Testis (tissue), 2 donors: ENCODE measurements at regions not wholly inside any gene's neighbourhood (a gene's known extent, or its start where the extent isn't known, plus 50 kb on each side); places are given as distances from the start of the nearest gene placed in this dataset.

ENCODE experiments used
- POLR2A ChIP-seq: fragments of 450-650 bp; IDR thresholded peaks from one replicate; pipeline ENCODE4 v1.6.1; 2017; ENCODE audit warnings: antibody characterized with exemption, mild to moderate bottlenecking, moderate library complexity
- TF ChIP-seq, protein P1 (sequence below), 3 experiments: fragments of 450-650 bp in 2 of 3; fragments of 200-600 bp in 1 of 3; sonication (generic) in 1 of 3; IDR thresholded peaks; one replicate each; pipeline ENCODE4 v1.5.1; 2016 to 2019; ENCODE audit warnings: antibody characterized with exemption in 3 of 3, mild to moderate bottlenecking in 2 of 3, moderate library complexity in 1 of 3

DNA sequence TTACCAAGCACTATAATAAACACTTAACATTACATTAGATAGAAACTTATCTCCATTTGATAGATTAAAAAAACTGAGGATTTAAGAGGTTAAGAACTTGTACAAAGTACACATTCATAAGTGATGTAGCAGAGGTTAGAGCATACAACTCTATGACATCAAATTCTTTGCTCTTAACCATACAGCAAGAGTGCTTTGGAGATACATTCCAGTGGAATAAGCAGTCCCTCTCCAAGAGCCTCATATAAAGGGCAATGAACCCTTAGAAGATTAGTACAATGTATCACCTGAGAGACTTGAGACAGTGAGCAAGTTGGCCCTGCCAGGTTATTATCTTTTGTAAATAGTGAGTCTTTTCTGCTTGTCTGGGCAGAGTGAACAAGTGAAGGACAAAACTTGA is 600.4 kb upstream of the CT83 start:
- TF ChIP-seq, protein P1, sequence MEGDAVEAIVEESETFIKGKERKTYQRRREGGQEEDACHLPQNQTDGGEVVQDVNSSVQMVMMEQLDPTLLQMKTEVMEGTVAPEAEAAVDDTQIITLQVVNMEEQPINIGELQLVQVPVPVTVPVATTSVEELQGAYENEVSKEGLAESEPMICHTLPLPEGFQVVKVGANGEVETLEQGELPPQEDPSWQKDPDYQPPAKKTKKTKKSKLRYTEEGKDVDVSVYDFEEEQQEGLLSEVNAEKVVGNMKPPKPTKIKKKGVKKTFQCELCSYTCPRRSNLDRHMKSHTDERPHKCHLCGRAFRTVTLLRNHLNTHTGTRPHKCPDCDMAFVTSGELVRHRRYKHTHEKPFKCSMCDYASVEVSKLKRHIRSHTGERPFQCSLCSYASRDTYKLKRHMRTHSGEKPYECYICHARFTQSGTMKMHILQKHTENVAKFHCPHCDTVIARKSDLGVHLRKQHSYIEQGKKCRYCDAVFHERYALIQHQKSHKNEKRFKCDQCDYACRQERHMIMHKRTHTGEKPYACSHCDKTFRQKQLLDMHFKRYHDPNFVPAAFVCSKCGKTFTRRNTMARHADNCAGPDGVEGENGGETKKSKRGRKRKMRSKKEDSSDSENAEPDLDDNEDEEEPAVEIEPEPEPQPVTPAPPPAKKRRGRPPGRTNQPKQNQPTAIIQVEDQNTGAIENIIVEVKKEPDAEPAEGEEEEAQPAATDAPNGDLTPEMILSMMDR (IDR thresholded peaks at IDR 0.05), result no peak
- TF ChIP-seq POLR2A, result no peak
